Activated B cell treated with CpG ODN at 0.5 μM for 24 hours (primary cell): ENCODE measurements at regions not wholly inside any gene's neighbourhood (a gene's known extent, or its start where the extent isn't known, plus 50 kb on each side); places are given as distances from the start of the nearest gene placed in this dataset.

Experiments used
- ATAC-seq: fragments of 200-7000 bp; cut with Tn5 transposase; one replicate; pipeline ENCODE4 v1.10.0; 2021; ENCODE audit warnings: low read depth, mild to moderate bottlenecking, moderate library complexity
- CTCF ChIA-PET: fragments of 350-600 bp; sonication (Branson Sonifier 250); formaldehyde crosslinking; loops from one replicate; lab custom pipeline; 2021; ENCODE audit warnings: antibody characterized with exemption; lab: Charles Lee
- POLR2A ChIA-PET: fragments of 350-600 bp; sonication (Branson Sonifier 250); formaldehyde crosslinking; loops from one replicate; lab custom pipeline; 2021; ENCODE audit warnings: antibody characterized with exemption; lab: Charles Lee
- DNase-seq: peaks from one replicate; pipeline ENCODE4 v3.0.0; 2022
- H3K27ac Mint-ChIP-seq: one replicate; pipeline ENCODE4 v1.8.0; 2020; ENCODE audit warnings: mixed read lengths
- H3K27me3 Mint-ChIP-seq: one replicate; pipeline ENCODE4 v1.8.0; 2021; ENCODE audit warnings: mixed read lengths
- H3K36me3 Mint-ChIP-seq: one replicate; pipeline ENCODE4 v1.8.0; 2021; ENCODE audit warnings: low read depth, mixed read lengths
- H3K4me1 Mint-ChIP-seq: one replicate; pipeline ENCODE4 v1.8.0; 2021; ENCODE audit warnings: mixed read lengths
- H3K4me3 Mint-ChIP-seq: one replicate; pipeline ENCODE4 v1.8.0; 2020; ENCODE audit warnings: mild to moderate bottlenecking, mixed read lengths
- H3K9me3 Mint-ChIP-seq: one replicate; pipeline ENCODE4 v1.8.0; 2020; ENCODE audit warnings: mixed read lengths
- CTCF ChIP-seq: fragments of 200-600 bp; IDR thresholded peaks from one replicate; pipeline ENCODE4 v1.8.0; 2022; ENCODE audit warnings: antibody characterized with exemption, mild to moderate bottlenecking
- intact Hi-C: fragments of 100-400 bp; cut with micrococcal nuclease; formaldehyde crosslinking; loops from one replicate; pipeline ENCODE4 v1.15.1; 2024

- DNase-seq: no peak
- ATAC-seq: no peak
- POLR2A ChIA-PET: no interaction called here
- Mint-ChIP-seq H3K27ac (no peak overlapping the region), H3K4me3 (no peak overlapping the region), H3K4me1 (no peaks in the 10 kb centered on the region), H3K9me3 (no peaks in the 10 kb centered on the region), H3K27me3 (peaks cover 7% of the 10 kb centered on the region), H3K36me3 (no peaks in the 10 kb centered on the region)
- CTCF ChIA-PET: no interaction called here
- TF ChIP-seq CTCF: no peak
- intact Hi-C loops: no loop called here
Observed at GRCh38 chr11:8802251-8802650, 108.7 kb upstream of the AKIP1 start.

DNA sequence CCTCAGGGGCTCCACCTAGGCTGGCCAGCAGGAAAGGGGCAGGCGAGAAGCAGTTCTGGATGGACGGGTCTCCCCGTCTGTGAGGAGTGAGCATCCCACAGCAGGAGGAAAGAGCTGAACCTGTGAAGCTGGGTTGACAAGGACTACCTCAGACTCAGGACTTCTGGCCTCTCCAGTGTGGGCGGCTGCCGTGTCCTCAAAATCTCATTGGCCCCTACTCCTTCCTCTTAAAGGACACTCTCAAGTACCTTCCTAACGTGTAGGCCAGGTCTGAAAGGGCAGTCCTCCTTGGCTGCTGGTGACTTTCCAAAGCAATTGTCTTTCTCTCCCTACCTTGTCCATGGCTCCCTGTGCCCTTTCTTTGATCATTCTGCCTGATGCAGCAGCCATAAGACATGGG is 107.0 kb upstream of the AKIP1 start:
- Mint-ChIP-seq H3K9me3 (no peaks in the 10 kb centered on the region), H3K36me3 (no peaks in the 10 kb centered on the region), H3K4me1 (no peaks in the 10 kb centered on the region), H3K27ac (no peak overlapping the region), H3K4me3 (no peak overlapping the region), H3K27me3 (peaks cover 2% of the 10 kb centered on the region)
- CTCF ChIA-PET: interaction anchor here (0.7 kb wide), 1 partner anchor 9 kb away, joined by 3 read pairs; no protein-coding TSS in a partner anchor
- POLR2A ChIA-PET: no interaction called here
- no peak for TF ChIP-seq CTCF
- intact Hi-C loops: no loop called here
- no peak for ATAC-seq
- DNase-seq: no peak

GRCh38 chr11:8805296-8805695 is 105.7 kb upstream of the AKIP1 start:
- TF ChIP-seq CTCF: no peak
- CTCF ChIA-PET: no interaction called here
- H3K4me1 Mint-ChIP-seq: peaks cover 2% of the 10 kb centered on the region
- ATAC-seq: no peak
- H3K27me3 Mint-ChIP-seq: peaks cover 6% of the 10 kb centered on the region
- no peak overlapping the region for H3K27ac Mint-ChIP-seq
- DNase-seq: no peak
- no peaks in the 10 kb centered on the region for H3K9me3 Mint-ChIP-seq
- POLR2A ChIA-PET: interaction anchor here (0.6 kb wide), 1 partner anchor 13 kb away, joined by 3 read pairs; no protein-coding TSS in a partner anchor
- intact Hi-C loops: no loop called here
- H3K4me3 Mint-ChIP-seq: no peak overlapping the region
- H3K36me3 Mint-ChIP-seq: no peaks in the 10 kb centered on the region

DNA sequence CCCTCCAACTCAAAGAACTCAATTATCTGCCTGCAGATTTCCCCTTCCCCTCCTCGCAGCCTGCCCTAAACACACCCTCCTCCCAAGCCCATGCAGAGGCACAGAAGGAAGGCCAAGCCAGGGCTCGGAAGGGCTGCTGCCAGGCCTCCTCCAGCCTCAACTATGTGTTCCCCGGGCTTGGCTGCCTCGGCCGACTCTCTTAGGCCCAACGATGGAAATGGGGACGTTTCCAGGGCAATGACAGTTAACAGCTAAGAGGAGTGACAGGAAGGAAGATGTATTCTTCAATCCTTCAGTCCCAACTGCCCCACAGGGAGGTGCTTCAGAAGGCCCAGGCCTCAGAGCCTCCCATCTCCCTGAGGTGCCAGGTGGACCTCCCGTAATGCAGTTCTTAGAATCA is 104.0 kb upstream of the AKIP1 start:
- no peaks in the 10 kb centered on the region for H3K36me3 Mint-ChIP-seq
- H3K27me3 Mint-ChIP-seq: peaks cover 10% of the 10 kb centered on the region
- DNase-seq: no peak
- CTCF ChIA-PET: no interaction called here
- POLR2A ChIA-PET: no interaction called here
- no peak for ATAC-seq
- TF ChIP-seq CTCF: no peak
- no peak overlapping the region for H3K27ac Mint-ChIP-seq
- no peak overlapping the region for H3K4me3 Mint-ChIP-seq
- H3K9me3 Mint-ChIP-seq: no peaks in the 10 kb centered on the region
- intact Hi-C loops: no loop called here
- peaks cover 8% of the 10 kb centered on the region for H3K4me1 Mint-ChIP-seq

DNA sequence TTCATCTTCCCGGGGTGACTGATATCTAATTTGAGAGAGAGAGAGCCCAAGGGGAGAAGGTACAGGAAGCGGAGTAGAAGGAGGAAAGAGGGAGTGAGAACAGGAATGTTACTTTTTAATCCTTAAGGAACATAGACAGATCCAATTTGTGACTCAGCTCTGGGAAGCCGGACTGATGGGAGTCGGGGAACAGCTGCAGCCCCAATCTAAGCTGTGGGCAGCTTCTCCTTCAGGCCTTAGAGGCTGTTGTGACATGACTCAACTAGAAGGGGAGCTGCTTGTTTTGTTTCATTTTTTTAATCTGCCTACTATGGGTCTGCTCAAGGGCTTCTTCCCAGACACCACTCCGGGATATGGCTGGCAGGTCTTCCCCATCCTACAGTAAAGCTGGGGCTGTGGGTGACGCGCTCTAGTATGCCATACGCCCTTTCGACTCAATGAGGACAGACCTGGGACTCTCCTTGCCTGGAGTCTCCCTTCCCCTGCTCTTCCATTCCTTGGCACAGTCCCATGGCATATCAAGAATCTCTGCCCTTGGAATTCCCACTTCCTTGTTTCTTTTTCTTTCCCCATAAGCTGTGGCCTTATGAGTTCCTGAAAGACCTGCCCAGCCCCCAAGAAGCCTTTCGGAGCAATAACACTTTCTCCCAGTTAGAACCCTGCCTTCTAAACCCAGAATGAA is 103.3 kb upstream of the AKIP1 start:
- TF ChIP-seq CTCF: no peak
- no peak overlapping the region for H3K27ac Mint-ChIP-seq
- intact Hi-C loops: no loop called here
- DNase-seq (no peak), ATAC-seq (no peak)
- H3K27me3 Mint-ChIP-seq: peaks cover 10% of the 10 kb centered on the region
- ChIA-PET CTCF (no interaction called here), POLR2A (interaction anchor here (0.7 kb wide), 1 partner anchor 119 kb away, joined by 3 read pairs; no protein-coding TSS in a partner anchor)
- H3K36me3 Mint-ChIP-seq: no peaks in the 10 kb centered on the region
- H3K4me3 Mint-ChIP-seq: no peak overlapping the region
- H3K4me1 Mint-ChIP-seq: peaks cover 10% of the 10 kb centered on the region
- H3K9me3 Mint-ChIP-seq: no peaks in the 10 kb centered on the region
